H1 (cell line): ENCODE measurements at regions not wholly inside any gene's neighbourhood (a gene's known extent, or its start where the extent isn't known, plus 50 kb on each side); places are given as distances from the start of the nearest gene placed in this dataset.

Experiments used
- CTCF ChIA-PET: fragments of 300-600 bp; sonication (Branson Sonifier 250); formaldehyde crosslinking; loops from one replicate; lab custom pipeline; 2021; ENCODE audit not compliant: partially characterized antibody; lab: Charles Lee
- POLR2A ChIA-PET: fragments of 300-600 bp; sonication (Branson Sonifier 250); formaldehyde crosslinking; loops from one replicate; lab custom pipeline; 2021; ENCODE audit warnings: inconsistent platforms; ENCODE audit not compliant: partially characterized antibody; lab: Charles Lee
- DNase-seq, 2 experiments: peaks; one replicate each; pipeline versions ENCODE4 v3.0.0 to v3.0.0-alpha.2; 2010 to 2022; ENCODE audit warnings: low spot score in 2 of 2, low read depth in 1 of 2, mixed read lengths in 1 of 2
- FAIRE-seq: peaks from 2 replicates; lab custom pipeline; 2011; peaks lifted over from hg19 to GRCh38; lab: Jason Lieb, UNC
- H2AFZ ChIP-seq: 2 replicates; pipeline ENCODE4 v1.8.1; 2012; ENCODE audit warnings: low read length, inconsistent platforms
- H2AK5ac ChIP-seq: 2 replicates; pipeline ENCODE4 v1.6.1; 2013; ENCODE audit warnings: low read depth, low read length
- H2BK120ac ChIP-seq: replicated peaks from 2 replicates; pipeline ENCODE3; 2013; ENCODE audit warnings: low read depth, low read length, inconsistent platforms
- H2BK12ac ChIP-seq: 2 replicates; pipeline ENCODE4 v1.6.1; 2013; ENCODE audit warnings: low read depth, low read length
- H2BK15ac ChIP-seq: 2 replicates; pipeline ENCODE4 v1.6.1; 2013; ENCODE audit warnings: low read length
- H2BK20ac ChIP-seq: 2 replicates; pipeline ENCODE4 v1.6.1; 2013; ENCODE audit warnings: low read length
- H2BK5ac ChIP-seq: 2 replicates; pipeline ENCODE4 v1.6.1; 2013; ENCODE audit warnings: low read depth, low read length
- H3K14ac ChIP-seq: 2 replicates; pipeline ENCODE4 v1.6.1; 2013; ENCODE audit warnings: inconsistent platforms; ENCODE audit not compliant: insufficient read length
- H3K18ac ChIP-seq: 2 replicates; pipeline ENCODE4 v1.6.1; 2013; ENCODE audit warnings: low read length; ENCODE audit errors: extremely low read depth
- H3K23ac ChIP-seq: 2 replicates; pipeline ENCODE4 v1.6.1; 2013; ENCODE audit warnings: inconsistent platforms; ENCODE audit not compliant: insufficient read length
- H3K23me2 ChIP-seq: 2 replicates; pipeline ENCODE4 v1.6.1; 2013; ENCODE audit warnings: low read depth, low read length
- H3K27ac ChIP-seq: 2 replicates; pipeline ENCODE4 v1.6.1; 2011; ENCODE audit warnings: low read depth, low read length, inconsistent platforms
- H3K27me3 ChIP-seq, 4 experiments: replicated peaks in 1 of 4; 1 replicate in 1 of 4; 2 replicates in 3 of 4; pipeline versions ENCODE4 v1.6.1 to v1.8.1; 2011 to 2013; ENCODE audit warnings: low read length in 3 of 4, mild to moderate bottlenecking in 3 of 4, inconsistent platforms in 2 of 4, mixed read lengths in 2 of 4, moderate library complexity in 1 of 4; ENCODE audit not compliant: control insufficient read depth in 3 of 4, insufficient read depth in 3 of 4; ENCODE audit errors: extremely low read depth in 1 of 4
- H3K36me3 ChIP-seq, 4 experiments: 2 replicates each; pipeline versions ENCODE4 v1.6.1 to v1.8.1; 2011 to 2013; ENCODE audit warnings: mild to moderate bottlenecking in 4 of 4, low read length in 3 of 4, moderate library complexity in 2 of 4, control low read depth in 1 of 4, inconsistent platforms in 1 of 4; ENCODE audit not compliant: insufficient read depth in 4 of 4, control insufficient read depth in 2 of 4
- H3K4ac ChIP-seq: replicated peaks from 2 replicates; pipeline ENCODE3; 2013; ENCODE audit warnings: low read length, low read depth, mixed read lengths, inconsistent platforms; ENCODE audit not compliant: insufficient read length
- H3K4me1 ChIP-seq, 4 experiments: replicated peaks in 1 of 4; 1 replicate in 1 of 4; 2 replicates in 3 of 4; pipeline versions ENCODE4 v1.6.1 to v1.8.1; 2011 to 2013; ENCODE audit warnings: low read length in 3 of 4, inconsistent platforms in 2 of 4, mixed read lengths in 1 of 4; ENCODE audit not compliant: insufficient read depth in 4 of 4, control insufficient read depth in 3 of 4
- H3K4me2 ChIP-seq, 2 experiments: 2 replicates each; pipeline versions ENCODE4 v1.6.1 to v1.8.1; 2011 to 2013; ENCODE audit warnings: low read depth in 2 of 2, low read length in 2 of 2, control low read depth in 1 of 2, inconsistent platforms in 1 of 2, mild to moderate bottlenecking in 1 of 2; ENCODE audit not compliant: insufficient read depth in 1 of 2
- H3K4me3 ChIP-seq, 4 experiments: fragments of 200-600, 300-600 bp in 1 of 4; sonication (generic), shearing (Covaris generic), sonication (Bioruptor Twin) in 1 of 4; 2 replicates each; pipeline versions ENCODE4 v1.5.1 to v1.8.1; 2011 to 2016; ENCODE audit warnings: low read length in 4 of 4, low read depth in 3 of 4, control low read depth in 2 of 4, inconsistent platforms in 2 of 4, mild to moderate bottlenecking in 2 of 4, mixed read lengths in 1 of 4, moderate library complexity in 1 of 4; ENCODE audit not compliant: insufficient read depth in 2 of 4; ENCODE audit errors: extremely low read depth in 1 of 4
- H3K56ac ChIP-seq: replicated peaks from 2 replicates; pipeline ENCODE3; 2013; ENCODE audit warnings: low read depth, mild to moderate bottlenecking, mixed read lengths, low read length, inconsistent platforms; ENCODE audit not compliant: insufficient read length
- H3K79me1 ChIP-seq: 2 replicates; pipeline ENCODE4 v1.6.1; 2013; ENCODE audit warnings: low read depth, low read length, control low read depth
- H3K79me2 ChIP-seq, 2 experiments: 2 replicates each; pipeline versions ENCODE4 v1.6.1 to v1.8.1; 2012 to 2013; ENCODE audit warnings: low read length in 2 of 2, mild to moderate bottlenecking in 2 of 2, inconsistent platforms in 1 of 2; ENCODE audit not compliant: insufficient read depth in 2 of 2, control insufficient read depth in 1 of 2
- H3K9ac ChIP-seq, 4 experiments: replicated peaks in 1 of 4; 1 replicate in 1 of 4; 2 replicates in 3 of 4; pipeline versions ENCODE4 v1.6.1 to v1.8.1; 2011 to 2013; ENCODE audit warnings: low read depth in 3 of 4, low read length in 3 of 4, control low read depth in 2 of 4, mild to moderate bottlenecking in 2 of 4, moderate library complexity in 2 of 4, inconsistent platforms in 1 of 4; ENCODE audit errors: extremely low read depth in 1 of 4
- H3K9me3 ChIP-seq, 2 experiments: 2 replicates each; pipeline versions ENCODE4 v1.6.1 to v1.8.1; 2012 to 2013; ENCODE audit warnings: mild to moderate bottlenecking in 2 of 2, moderate library complexity in 2 of 2, control low read depth in 1 of 2, inconsistent platforms in 1 of 2, low read depth in 1 of 2, low read length in 1 of 2, mixed read lengths in 1 of 2; ENCODE audit not compliant: insufficient read depth in 2 of 2
- H4K20me1 ChIP-seq, 2 experiments: replicated peaks in 1 of 2; 2 replicates each; pipeline versions ENCODE3 to v1.8.1; 2011 to 2013; ENCODE audit warnings: inconsistent platforms in 2 of 2, low read length in 2 of 2, mild to moderate bottlenecking in 1 of 2; ENCODE audit not compliant: insufficient read depth in 2 of 2, control insufficient read depth in 1 of 2
- H4K5ac ChIP-seq: 2 replicates; pipeline ENCODE4 v1.6.1; 2013; ENCODE audit warnings: low read length, low read depth, mixed read lengths, inconsistent platforms; ENCODE audit not compliant: insufficient read length
- H4K8ac ChIP-seq: 2 replicates; pipeline ENCODE4 v1.8.0; 2013; ENCODE audit warnings: mild to moderate bottlenecking, moderate library complexity, low read length, inconsistent platforms; ENCODE audit not compliant: insufficient read depth; ENCODE audit errors: extremely low read depth
- H4K91ac ChIP-seq: replicated peaks from 2 replicates; pipeline ENCODE3; 2013; ENCODE audit warnings: low read length, mixed read lengths, inconsistent platforms; ENCODE audit not compliant: insufficient read length
- BACH1 ChIP-seq: IDR thresholded peaks from 2 replicates; pipeline ENCODE4 v1.6.1; 2012; ENCODE audit warnings: low read length, improper control_type of control experiment
- CEBPB ChIP-seq: IDR thresholded peaks from 2 replicates; pipeline ENCODE4 v1.6.1; 2012; ENCODE audit warnings: low read depth, low read length
- GTF2F1 ChIP-seq: IDR thresholded peaks from 2 replicates; pipeline ENCODE4 v1.6.1; 2012; ENCODE audit warnings: low read depth, low read length, improper control_type of control experiment, borderline replicate concordance
- JUND ChIP-seq: IDR thresholded peaks from 2 replicates; pipeline ENCODE4 v1.6.1; 2011; ENCODE audit warnings: mild to moderate bottlenecking, improper control_type of control experiment, low read length
- KDM1A ChIP-seq: fragments of 200-600, 300-600 bp; sonication (generic); IDR thresholded peaks from 2 replicates; pipeline ENCODE4 v1.7.1; 2016; ENCODE audit warnings: mild to moderate bottlenecking, low read length, borderline replicate concordance
- NANOG ChIP-seq: IDR thresholded peaks from 2 replicates; pipeline ENCODE4 v1.6.1; 2011; ENCODE audit warnings: low read length, low read depth, mild to moderate bottlenecking, inconsistent platforms; ENCODE audit not compliant: insufficient read depth, poor library complexity, severe bottlenecking
- POLR2A ChIP-seq, 2 experiments: IDR thresholded peaks; 1 replicate in 1 of 2; 2 replicates in 1 of 2; pipeline ENCODE4 v1.6.1; 2011; ENCODE audit warnings: low read depth in 2 of 2, low read length in 2 of 2, mild to moderate bottlenecking in 2 of 2; ENCODE audit errors: control extremely low read depth in 1 of 2
- POLR2AphosphoS5 ChIP-seq: IDR thresholded peaks from 2 replicates; pipeline ENCODE4 v1.6.1; 2011; ENCODE audit warnings: low read depth, low read length
- POU5F1 ChIP-seq: IDR thresholded peaks from 2 replicates; pipeline ENCODE4 v1.6.1; 2011; ENCODE audit warnings: low read depth, mild to moderate bottlenecking, low read length, moderate library complexity
- RFX5 ChIP-seq: IDR thresholded peaks from 2 replicates; pipeline ENCODE4 v1.6.1; 2011; ENCODE audit warnings: low read depth, low read length, improper control_type of control experiment, borderline replicate concordance
- SIX5 ChIP-seq: IDR thresholded peaks from 2 replicates; pipeline ENCODE4 v1.6.1; 2011; ENCODE audit warnings: mild to moderate bottlenecking, low read depth, low read length
- SUZ12 ChIP-seq: fragments of 200-600 bp; sonication (generic); IDR thresholded peaks from 2 replicates; pipeline ENCODE4 v1.6.1; 2012; ENCODE audit warnings: mild to moderate bottlenecking, inconsistent platforms, low read length, moderate library complexity, mixed read lengths
- TCF12 ChIP-seq: IDR thresholded peaks from 2 replicates; pipeline ENCODE4 v1.6.1; 2011; ENCODE audit warnings: low read depth, mild to moderate bottlenecking, low read length
- WGBS, 2 experiments: shearing (Covaris generic) in 1 of 2; methylation state at CpG; one replicate each; pipeline versions ENCODE4 v1.1.6 to v1.1.7; 2013 to 2015; ENCODE audit warnings: low lambda C conversion rate in 2 of 2, mixed read lengths in 2 of 2, inconsistent platforms in 1 of 2, low coverage in 1 of 2, missing lambda C conversion rate in 1 of 2; ENCODE audit not compliant: insufficient replicate concordance in 2 of 2, insufficient coverage in 1 of 2, insufficient read length in 1 of 2; ENCODE audit errors: extremely low coverage in 1 of 2, missing lambda C conversion rate in 1 of 2; 5-methylcytosine and 5-hydroxymethylcytosine counted together

DNA sequence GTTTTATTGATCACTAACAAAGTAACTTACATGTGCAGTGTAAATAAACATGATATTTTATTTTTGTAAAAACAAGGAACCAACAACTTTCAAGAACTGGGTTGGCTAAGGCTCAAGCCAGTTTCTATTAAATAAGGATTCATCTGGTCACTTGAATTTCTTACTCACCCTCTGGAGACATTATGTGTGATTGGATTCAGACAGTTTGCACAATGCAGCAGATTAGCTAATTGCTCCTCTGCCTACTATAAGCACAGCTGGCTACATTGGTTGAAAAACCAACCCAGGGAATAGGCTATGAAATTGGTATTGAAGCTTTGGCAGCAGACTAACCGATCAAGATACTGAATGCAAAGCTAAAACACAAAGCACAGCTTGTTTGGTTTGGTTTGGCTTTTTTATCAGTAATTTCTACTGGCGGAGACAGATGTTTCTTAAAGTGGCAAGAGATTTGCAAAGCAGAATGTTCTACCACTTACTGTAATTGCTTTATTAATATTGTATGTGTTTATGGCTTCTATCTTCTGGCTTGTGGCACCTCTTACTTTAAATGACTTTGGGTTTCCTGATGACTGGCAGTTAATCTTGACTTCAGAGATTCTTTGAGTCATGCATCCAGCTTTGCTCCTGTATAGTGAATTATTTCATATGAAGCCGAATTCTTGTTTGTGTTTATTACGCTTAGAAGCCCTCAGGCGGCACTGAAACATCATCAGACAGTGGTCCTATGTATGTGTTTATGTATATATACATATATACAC is 231.5 kb downstream of the MPDZ start:
- ChIA-PET CTCF (interaction anchor here (1.0 to 1.4 kb wide), 3 partner anchors 16 to 304 kb away, joined by 3 read pairs; no protein-coding TSS in a partner anchor), POLR2A (no interaction called here)
- 92% methylated on average over 5 of the region's 5 CpGs; no CpG with 5 or more reads in 1 of the 2 experiments for WGBS, 2 experiments
- H3K14ac ChIP-seq, result no peak overlapping the region
- H3K36me3 ChIP-seq, result no peaks in the 10 kb centered on the region
- DNase-seq, result no peak
- no peak overlapping the region for H2AK5ac ChIP-seq
- H2AFZ ChIP-seq, result no peak overlapping the region
- no peak overlapping the region for H2BK15ac ChIP-seq
- no peaks in the 10 kb centered on the region for H3K9me3 ChIP-seq
- H2BK120ac ChIP-seq, result no peak overlapping the region
- H3K4me2 ChIP-seq, result no peak overlapping the region
- no peak overlapping the region for H3K27ac ChIP-seq
- H3K4ac ChIP-seq, result no peak overlapping the region
- H4K5ac ChIP-seq, result no peak overlapping the region
- H3K79me2 ChIP-seq, result no peaks in the 10 kb centered on the region
- no peak overlapping the region for H2BK12ac ChIP-seq
- H3K4me1 ChIP-seq, result peaks cover 0 to 2% (median 0%) of the 10 kb centered on the region in 4 experiments; a peak in 1 of 7 replicates
- no peak overlapping the region for H3K23ac ChIP-seq
- H4K20me1 ChIP-seq, result no peaks in the 10 kb centered on the region
- H3K79me1 ChIP-seq, result no peaks in the 10 kb centered on the region
- no peak overlapping the region for H2BK5ac ChIP-seq
- H4K8ac ChIP-seq, result no peak overlapping the region
- FAIRE-seq, result no peak
- no peak overlapping the region for H3K56ac ChIP-seq
- no peak overlapping the region for H2BK20ac ChIP-seq
- no peaks in the 10 kb centered on the region for H3K27me3 ChIP-seq
- no peak overlapping the region for H3K18ac ChIP-seq
- no peak overlapping the region for H3K4me3 ChIP-seq
- no peak overlapping the region for H4K91ac ChIP-seq
- TF ChIP-seq TCF12 (no peak), RFX5 (no peak), SIX5 (no peak), JUND (no peak), POLR2AphosphoS5 (no peak), SUZ12 (no peak), POLR2A (IDR thresholded peaks at IDR 0.05; ENCODE audit: control extremely low read depth in 1 of 2, low read depth in 2 of 2, low read length in 2 of 2) (no peak), NANOG (no peak), GTF2F1 (no peak), BACH1 (no peak), CEBPB (no peak), KDM1A (no peak), POU5F1 (no peak)
- TF ChIP-seq, all 59 proteins: peak for 0
- Histone ChIP-seq H3K9ac (no peak overlapping the region), H3K23me2 (no peaks in the 10 kb centered on the region)
